ENCODE measurements at regions not wholly inside any gene's neighbourhood (a gene's known extent, or its start where the extent isn't known, plus 50 kb on each side); places are given as distances from the start of the nearest gene placed in this dataset.

DNA sequence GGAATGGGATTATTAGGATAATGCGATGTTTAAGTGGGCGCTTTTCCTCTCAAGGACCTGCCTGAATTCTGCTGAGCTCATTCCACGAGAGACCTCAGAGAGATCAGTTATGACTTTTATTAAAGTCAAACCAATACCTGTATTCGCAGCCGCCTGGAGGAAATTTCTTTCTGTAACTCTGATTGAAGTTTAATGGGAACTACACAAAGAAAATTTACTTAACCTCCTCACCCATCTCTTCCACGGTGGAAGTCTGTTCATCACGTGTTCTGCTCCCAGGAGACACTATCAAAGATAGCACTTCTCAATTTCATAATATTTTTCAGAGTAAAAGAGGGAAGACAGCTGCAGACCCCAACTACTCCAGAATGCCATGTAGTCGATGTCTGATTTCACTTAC is 334.7 kb upstream of the POU3F1 start:
- POLR2A ChIA-PET: interaction anchor here (0.7 kb wide), 1 partner anchor 263 kb away, joined by 3 read pairs; no protein-coding TSS in a partner anchor
- BruUV-seq (replicated peaks): no TSS peak

DNA sequence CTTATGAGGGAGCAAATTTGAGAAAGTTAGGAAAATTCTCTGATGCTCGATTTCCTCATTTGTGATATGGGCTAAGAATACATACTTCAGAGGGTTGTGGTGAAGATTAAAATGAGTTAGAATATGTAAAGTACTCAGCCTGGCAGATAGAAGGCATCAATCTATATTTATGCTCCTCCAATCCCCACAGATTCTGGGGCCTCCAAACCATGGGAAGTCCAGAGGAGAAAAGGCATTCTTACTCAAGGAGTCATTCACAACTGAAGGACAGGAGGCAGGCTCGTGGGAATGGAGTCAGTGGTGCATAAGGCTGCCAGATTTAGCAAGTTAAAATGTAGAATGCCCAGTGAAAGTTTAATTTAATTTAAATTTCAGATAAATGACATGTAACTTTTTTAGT is 330.0 kb upstream of the POU3F1 start:
- peaks cover 0 to 6% of the 10 kb centered on the region in 2 experiments; a peak in 1 of 4 replicates for H3K9me3 ChIP-seq (ENCODE audit: control insufficient read depth in 1 of 2, insufficient read depth in 1 of 2, low read depth in 1 of 2, low read length in 2 of 2)
- H3K27ac ChIP-seq (ENCODE audit: low read depth, low read length): no peak overlapping the region
- H3K4me3 ChIP-seq (replicated peaks in 1 of 2; ENCODE audit: low read depth in 1 of 2, low read length in 2 of 2): no peak overlapping the region
- no peaks in the 10 kb centered on the region for H3K36me3 ChIP-seq (ENCODE audit: control insufficient read depth in 1 of 2, insufficient read depth in 2 of 2, low read length in 2 of 2)
- no peak overlapping the region for H3K9ac ChIP-seq (ENCODE audit: low read length)
- no peak overlapping the region for H3K4me2 ChIP-seq (ENCODE audit: low read length)
- intact Hi-C loops (cut with micrococcal nuclease): no loop called here
- H3K27me3 ChIP-seq (ENCODE audit: insufficient read depth, low read length): peaks cover 16% of the 10 kb centered on the region; the same call in 1 of the 2 replicates
- ChIA-PET RAD21 (ENCODE audit: low non-redundant PET in 1 of 2, low total read pairs in 2 of 2, uncharacterized antibody in 2 of 2, unreplicated experiment in 2 of 2) (no interaction called here), CTCF (no interaction called here), POLR2A (no interaction called here)
- no peak for DNase-seq (ENCODE audit: low read depth, low spot score)
- H3K79me2 ChIP-seq (ENCODE audit: insufficient read depth, low read length): no peaks in the 10 kb centered on the region
- no peaks in the 10 kb centered on the region for H3K9me2 ChIP-seq (ENCODE audit: insufficient read depth)
- no peak overlapping the region for H2AFZ ChIP-seq (ENCODE audit: low read depth, low read length, poor library complexity, severe bottlenecking)
- H4K20me1 ChIP-seq (ENCODE audit: insufficient read depth): no peaks in the 10 kb centered on the region
- ATAC-seq: no peak
- H3K4me1 ChIP-seq (ENCODE audit: control insufficient read depth in 1 of 2, insufficient read depth in 2 of 2, low read length in 2 of 2): no peaks in the 10 kb centered on the region
- TF ChIP-seq JUND (IDR thresholded peaks at IDR 0.05): no peak
- TF ChIP-seq POLR2AphosphoS5 (IDR thresholded peaks at IDR 0.05; ENCODE audit: low read depth, low read length): no peak
- TF ChIP-seq, protein P1, sequence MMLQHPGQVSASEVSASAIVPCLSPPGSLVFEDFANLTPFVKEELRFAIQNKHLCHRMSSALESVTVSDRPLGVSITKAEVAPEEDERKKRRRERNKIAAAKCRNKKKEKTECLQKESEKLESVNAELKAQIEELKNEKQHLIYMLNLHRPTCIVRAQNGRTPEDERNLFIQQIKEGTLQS (IDR thresholded peaks at IDR 0.05): no peak
- TF ChIP-seq, protein P2, sequence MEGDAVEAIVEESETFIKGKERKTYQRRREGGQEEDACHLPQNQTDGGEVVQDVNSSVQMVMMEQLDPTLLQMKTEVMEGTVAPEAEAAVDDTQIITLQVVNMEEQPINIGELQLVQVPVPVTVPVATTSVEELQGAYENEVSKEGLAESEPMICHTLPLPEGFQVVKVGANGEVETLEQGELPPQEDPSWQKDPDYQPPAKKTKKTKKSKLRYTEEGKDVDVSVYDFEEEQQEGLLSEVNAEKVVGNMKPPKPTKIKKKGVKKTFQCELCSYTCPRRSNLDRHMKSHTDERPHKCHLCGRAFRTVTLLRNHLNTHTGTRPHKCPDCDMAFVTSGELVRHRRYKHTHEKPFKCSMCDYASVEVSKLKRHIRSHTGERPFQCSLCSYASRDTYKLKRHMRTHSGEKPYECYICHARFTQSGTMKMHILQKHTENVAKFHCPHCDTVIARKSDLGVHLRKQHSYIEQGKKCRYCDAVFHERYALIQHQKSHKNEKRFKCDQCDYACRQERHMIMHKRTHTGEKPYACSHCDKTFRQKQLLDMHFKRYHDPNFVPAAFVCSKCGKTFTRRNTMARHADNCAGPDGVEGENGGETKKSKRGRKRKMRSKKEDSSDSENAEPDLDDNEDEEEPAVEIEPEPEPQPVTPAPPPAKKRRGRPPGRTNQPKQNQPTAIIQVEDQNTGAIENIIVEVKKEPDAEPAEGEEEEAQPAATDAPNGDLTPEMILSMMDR (IDR thresholded peaks at IDR 0.05 in 2 of 3, conservative IDR thresholded peaks at IDR 0.05 in 1 of 3; ENCODE audit: borderline replicate concordance in 1 of 3, insufficient read depth in 1 of 3, low read depth in 2 of 3, low read length in 2 of 3): no peak
- no peak for TF ChIP-seq FOSL1 (IDR thresholded peaks at IDR 0.05; ENCODE audit: low read depth)
- TF ChIP-seq SRF (IDR thresholded peaks at IDR 0.05; ENCODE audit: low read depth): no peak
- no peak for TF ChIP-seq EZH2 (IDR thresholded peaks at IDR 0.05)
- no peak for TF ChIP-seq TCF7L2 (IDR thresholded peaks at IDR 0.05; ENCODE audit: borderline replicate concordance, extremely low read depth, insufficient read depth, insufficient read length)
- TF ChIP-seq CEBPB (IDR thresholded peaks at IDR 0.05; ENCODE audit: low read depth): no peak
- TF ChIP-seq ZFX (IDR thresholded peaks at IDR 0.05): no peak
- no peak for TF ChIP-seq ELF1 (IDR thresholded peaks at IDR 0.05; ENCODE audit: borderline replicate concordance, low read depth)
- no peak for TF ChIP-seq EZH2phosphoT487 (IDR thresholded peaks at IDR 0.05; ENCODE audit: borderline replicate concordance)
- TF ChIP-seq YY1 (IDR thresholded peaks at IDR 0.05; ENCODE audit: extremely low read depth, insufficient replicate concordance, low read depth, low read length): no peak
- no TSS peak for BruUV-seq (replicated peaks)

More for the DNA sequence above, 334.7 kb upstream of the POU3F1 start:
- Histone ChIP-seq H3K9ac (ENCODE audit: low read length) (no peak overlapping the region), H3K27me3 (ENCODE audit: insufficient read depth, low read length) (peaks cover 38% of the 10 kb centered on the region; the same call in 1 of the 2 replicates), H3K4me3 (replicated peaks in 1 of 2; ENCODE audit: low read depth in 1 of 2, low read length in 2 of 2) (no peak overlapping the region), H3K79me2 (ENCODE audit: insufficient read depth, low read length) (no peaks in the 10 kb centered on the region), H3K9me2 (ENCODE audit: insufficient read depth) (no peaks in the 10 kb centered on the region), H3K27ac (ENCODE audit: low read depth, low read length) (no peak overlapping the region), H2AFZ (ENCODE audit: low read depth, low read length, poor library complexity, severe bottlenecking) (no peak overlapping the region), H3K36me3 (ENCODE audit: control insufficient read depth in 1 of 2, insufficient read depth in 2 of 2, low read length in 2 of 2) (no peaks in the 10 kb centered on the region), H3K4me1 (ENCODE audit: control insufficient read depth in 1 of 2, insufficient read depth in 2 of 2, low read length in 2 of 2) (no peaks in the 10 kb centered on the region), H3K9me3 (ENCODE audit: control insufficient read depth in 1 of 2, insufficient read depth in 1 of 2, low read depth in 1 of 2, low read length in 2 of 2) (no peaks in the 10 kb centered on the region), H3K4me2 (ENCODE audit: low read length) (no peak overlapping the region), H4K20me1 (ENCODE audit: insufficient read depth) (no peaks in the 10 kb centered on the region)
- intact Hi-C loops (cut with micrococcal nuclease): loop anchor here (10.0 kb wide), 1 partner anchor 284 kb away; no protein-coding TSS in a partner anchor
- no peak for DNase-seq (ENCODE audit: low read depth, low spot score)
- RAD21 ChIA-PET (ENCODE audit: low non-redundant PET in 1 of 2, low total read pairs in 2 of 2, uncharacterized antibody in 2 of 2, unreplicated experiment in 2 of 2): no interaction called here
- TF ChIP-seq ZNF274 (IDR thresholded peaks at IDR 0.05; ENCODE audit: low read depth, low read length) (no peak), JUND (IDR thresholded peaks at IDR 0.05) (no peak), POLR2A (IDR thresholded peaks at IDR 0.05; ENCODE audit: borderline replicate concordance, extremely low read depth, insufficient read depth, insufficient read length) (no peak), ELF1 (IDR thresholded peaks at IDR 0.05; ENCODE audit: borderline replicate concordance, low read depth) (no peak), ZFX (IDR thresholded peaks at IDR 0.05) (no peak), YY1 (IDR thresholded peaks at IDR 0.05; ENCODE audit: extremely low read depth, insufficient replicate concordance, low read depth, low read length) (no peak), RAD21 (IDR thresholded peaks at IDR 0.05; ENCODE audit: low read depth) (no peak)
- ATAC-seq: no peak
- CTCF ChIA-PET: no interaction called here
